HG02678 (cell line): ENCODE measurements at regions not wholly inside any gene's neighbourhood (a gene's known extent, or its start where the extent isn't known, plus 50 kb on each side); places are given as distances from the start of the nearest gene placed in this dataset.

Source experiments
- ATAC-seq: cut with Tn5 transposase; IDR thresholded peaks from one replicate; pipeline ENCODE4 v1.9.1; 2021; ENCODE audit warnings: mild to moderate bottlenecking, moderate library complexity; ENCODE audit not compliant: unreplicated experiment

DNA sequence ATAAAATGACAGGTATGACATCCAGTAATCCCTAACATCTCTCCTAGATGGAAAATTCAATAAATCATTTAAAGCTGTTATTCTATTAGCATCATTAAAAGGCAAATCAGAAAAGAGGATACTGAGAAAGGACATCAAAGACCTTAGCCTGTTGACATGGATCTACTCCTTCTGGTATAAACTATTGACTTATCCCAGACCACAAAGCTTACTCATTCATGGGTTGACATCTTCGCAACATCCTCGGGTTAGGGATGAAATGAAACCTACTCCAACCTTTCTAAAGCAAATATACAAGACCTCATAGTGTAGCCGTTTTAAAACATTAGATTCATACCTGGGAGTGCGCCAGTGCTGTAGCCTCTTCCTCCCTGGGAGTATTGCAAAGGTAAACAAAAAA, 191.5 kb upstream of the BTG1 start:
- no peak for ATAC-seq

DNA sequence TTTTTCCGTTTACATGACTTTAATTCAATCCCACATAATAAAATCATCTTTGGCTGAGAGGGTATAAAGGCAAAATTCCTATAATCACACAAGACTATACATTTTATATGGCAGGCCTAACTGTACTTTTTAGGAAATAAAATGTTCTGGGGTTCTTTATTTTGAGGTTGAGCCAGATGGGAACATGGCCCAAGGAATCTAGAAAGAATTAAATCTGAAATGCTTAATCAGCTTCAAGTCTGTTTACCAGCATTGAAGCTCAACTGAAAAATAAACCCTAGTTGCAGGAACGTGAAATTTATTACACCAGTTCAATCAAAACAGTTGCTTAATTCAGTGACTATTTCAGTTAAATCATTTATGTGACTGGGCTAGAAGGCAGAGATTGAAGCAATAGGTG, 191.0 kb upstream of the BTG1 start:
- no peak for ATAC-seq

DNA sequence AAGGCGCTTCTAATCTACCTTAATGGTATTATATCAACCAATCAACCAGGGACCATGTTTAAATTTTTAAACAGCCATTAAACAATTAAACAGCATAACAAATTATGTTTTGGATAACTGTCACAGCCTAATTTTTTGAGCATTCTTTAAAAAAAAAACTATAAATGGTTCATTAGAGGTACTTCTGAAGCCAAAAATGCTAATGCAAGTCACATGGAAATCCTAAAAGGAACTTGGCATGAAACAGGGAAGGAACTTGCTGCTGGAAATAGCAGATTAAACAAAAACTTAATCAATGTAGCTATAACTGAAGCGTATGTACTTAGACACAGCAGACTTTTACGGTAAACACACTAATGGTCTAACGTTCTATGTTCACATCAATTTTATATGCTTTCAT, 190.2 kb upstream of the BTG1 start:
- no peak for ATAC-seq

DNA sequence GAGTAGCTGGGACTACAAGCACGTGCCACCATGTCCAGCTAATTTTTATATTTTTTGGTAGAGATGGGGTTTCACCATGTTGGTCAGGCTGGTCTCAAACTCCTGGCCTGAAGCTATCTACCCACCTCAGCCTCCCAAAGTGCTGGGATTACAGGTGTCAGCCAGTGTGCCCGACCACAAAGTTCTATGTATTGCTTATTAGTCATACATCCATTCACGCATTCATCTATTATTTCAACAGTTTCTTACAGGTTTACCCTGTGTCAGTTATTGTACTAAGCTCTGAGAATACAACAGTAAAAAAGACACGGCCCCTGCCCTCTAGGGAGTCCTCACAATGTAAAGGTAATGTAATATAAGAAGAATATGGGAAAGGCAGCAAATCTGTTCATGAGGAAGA, 188.9 kb upstream of the BTG1 start:
- no peak for ATAC-seq

DNA sequence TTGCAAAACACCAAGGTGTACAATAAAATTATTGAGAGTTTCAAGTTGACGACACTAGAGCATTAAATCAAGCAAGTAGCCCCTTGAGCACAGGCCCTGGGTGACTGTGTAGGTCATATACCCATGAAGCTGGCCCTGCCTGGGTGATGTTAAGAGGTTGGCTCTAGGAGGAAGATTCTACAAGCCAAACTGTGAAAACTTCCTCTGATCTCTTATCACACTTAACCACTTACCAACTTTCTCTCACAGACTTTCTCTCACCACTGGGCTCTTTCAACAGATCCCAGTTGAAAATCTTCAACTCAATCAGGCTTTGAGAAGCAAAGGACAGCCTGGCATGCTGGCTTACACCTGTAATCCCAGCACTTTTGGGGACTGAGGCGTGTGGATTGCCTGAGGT, 186.9 kb upstream of the BTG1 start:
- no peak for ATAC-seq

DNA sequence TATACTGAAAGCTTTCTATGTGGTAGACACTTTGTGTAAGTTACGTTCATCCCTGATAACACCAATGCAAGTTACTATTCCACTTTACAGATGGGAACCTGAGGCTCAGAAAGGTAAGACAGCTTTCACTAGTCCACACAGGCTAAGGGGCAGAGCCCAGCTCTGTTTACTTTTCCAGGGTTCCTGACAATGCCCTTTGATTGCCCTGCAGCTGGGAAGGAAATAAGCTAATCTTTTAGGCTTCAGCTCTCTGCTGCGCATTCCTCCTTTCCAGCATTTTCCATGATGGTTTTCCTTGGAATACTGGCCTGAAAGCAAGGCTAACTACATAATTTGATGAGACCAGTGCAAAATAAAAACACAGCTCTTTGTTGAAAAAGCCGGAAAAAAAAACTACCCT, 185.7 kb upstream of the BTG1 start:
- ATAC-seq = no peak

DNA sequence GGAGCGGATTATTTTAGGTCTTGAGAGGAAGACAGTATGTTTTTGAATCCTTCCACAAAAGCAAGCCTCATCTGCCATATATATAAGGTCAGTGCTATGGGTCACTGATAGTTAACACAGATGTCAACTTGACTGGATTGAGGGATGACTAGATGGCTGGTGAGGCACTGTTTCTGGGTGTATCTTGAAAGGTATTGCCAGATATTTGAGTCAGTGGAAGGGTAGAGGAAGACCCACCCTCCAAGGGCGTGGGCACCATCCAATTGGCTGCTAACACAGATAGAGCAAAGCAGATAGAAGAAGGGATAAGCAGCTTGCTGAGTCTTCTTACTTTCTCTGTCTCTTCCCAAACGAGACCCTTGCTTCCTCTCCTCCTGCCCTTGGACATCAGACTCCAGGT, 185.0 kb upstream of the BTG1 start:
- no peak for ATAC-seq

DNA sequence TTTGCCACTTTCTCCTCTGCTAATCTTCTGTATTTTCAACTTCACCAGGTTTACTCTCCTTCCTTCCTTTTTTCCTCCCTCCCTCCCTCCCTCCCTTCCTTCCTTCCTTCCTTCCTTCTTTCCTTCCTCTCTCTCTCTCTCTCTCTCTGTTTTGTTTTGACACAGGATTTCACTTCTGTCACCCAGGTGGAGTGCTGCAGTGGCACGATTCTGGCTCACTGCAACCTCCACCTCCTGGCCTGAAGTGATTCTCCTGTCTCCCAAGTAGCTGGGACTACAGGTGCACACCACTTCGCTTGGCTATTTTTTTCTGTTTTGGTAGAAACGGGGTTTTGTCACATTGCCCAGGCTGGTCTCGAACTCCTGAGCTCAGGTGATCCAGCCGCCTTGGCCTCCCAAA, 181.2 kb upstream of the BTG1 start:
- ATAC-seq = no peak

DNA sequence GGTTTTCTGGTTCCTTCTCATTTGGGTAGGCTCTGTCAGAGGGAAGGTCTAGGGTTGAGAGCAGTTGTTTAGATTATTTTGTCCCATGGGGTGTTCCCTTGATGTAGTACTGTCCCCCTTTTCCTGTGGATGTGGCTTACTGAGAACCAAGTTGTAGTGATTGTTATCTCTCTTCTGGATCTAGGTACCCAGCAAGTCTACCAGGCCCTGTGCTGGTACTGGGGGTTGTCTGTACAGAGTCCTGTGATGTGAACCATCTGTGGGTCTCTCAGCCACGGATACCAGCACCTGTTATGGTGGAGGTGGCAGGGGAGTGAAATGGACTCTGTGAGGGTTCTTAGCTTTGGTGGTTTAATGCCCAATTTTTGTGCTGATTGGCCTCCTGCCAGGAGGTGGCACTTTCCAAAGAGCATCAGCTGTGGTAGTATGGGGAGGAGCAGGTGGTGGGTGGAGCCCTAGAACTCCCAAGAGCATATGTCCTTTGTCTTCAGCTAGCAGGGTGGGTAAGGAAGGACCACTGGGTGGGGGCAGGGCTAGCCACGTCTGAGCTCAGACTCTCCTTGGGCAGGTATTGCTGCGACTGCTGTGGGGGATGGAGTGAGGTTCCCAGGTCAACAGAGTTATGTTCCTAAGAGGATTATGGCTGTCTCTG, 179.3 kb upstream of the BTG1 start:
- no peak for ATAC-seq

DNA sequence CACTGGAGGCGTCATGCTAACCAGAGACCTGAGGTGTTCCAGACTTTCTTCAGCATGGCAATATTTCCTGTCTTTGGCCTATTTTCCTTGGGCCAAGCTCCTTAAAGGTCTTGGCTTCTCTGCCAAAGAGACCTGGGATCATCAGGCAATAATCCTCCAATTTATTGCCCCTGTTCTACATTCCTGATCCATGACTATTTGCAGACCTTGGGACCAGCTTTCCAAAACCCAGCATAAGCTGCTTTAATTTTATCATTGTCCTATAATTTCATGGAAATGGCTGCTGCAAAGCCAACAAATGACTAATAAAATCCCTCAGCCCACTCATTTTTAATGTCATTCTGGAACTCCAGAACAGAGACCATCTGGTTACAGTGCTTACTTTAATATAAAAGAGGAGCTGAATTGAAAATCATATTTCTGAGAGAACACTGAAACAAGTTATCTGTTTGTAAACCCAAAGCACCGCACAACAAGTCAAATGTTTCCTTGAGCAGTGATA, 166.9 kb upstream of the BTG1 start:
- ATAC-seq = no peak

DNA sequence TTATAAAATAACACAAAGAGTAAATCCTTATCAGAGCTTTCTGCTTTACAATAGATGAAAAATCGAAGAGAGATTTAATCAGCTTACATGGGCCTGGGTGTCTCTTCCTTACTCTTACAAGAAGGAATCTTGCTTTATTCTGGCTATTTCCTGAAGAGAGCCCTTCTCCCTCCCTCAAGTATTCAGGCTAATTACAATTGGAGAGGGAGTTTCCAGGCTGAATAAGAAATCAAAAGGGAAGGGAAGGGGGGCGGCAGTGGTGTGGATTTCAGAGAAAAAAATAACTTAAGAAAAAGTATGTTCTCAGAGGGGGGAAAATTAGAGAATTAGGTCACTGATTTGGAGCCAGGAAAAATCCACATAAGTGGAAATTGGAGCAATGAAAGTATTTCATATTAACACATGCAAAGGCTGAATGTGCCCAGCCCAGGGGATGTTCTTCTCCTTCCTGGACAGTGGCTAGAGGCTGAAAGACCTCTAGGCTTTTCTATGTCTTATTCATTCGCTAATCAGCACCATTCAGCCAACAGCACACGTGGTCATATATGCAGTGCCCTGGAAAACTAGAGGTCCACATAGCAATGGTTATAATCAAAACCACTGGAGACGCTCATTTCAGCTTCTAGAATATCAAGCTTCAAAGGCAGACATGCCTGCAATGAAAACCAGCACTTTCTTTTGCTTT, 158.9 kb upstream of the BTG1 start:
- ATAC-seq = no peak

DNA sequence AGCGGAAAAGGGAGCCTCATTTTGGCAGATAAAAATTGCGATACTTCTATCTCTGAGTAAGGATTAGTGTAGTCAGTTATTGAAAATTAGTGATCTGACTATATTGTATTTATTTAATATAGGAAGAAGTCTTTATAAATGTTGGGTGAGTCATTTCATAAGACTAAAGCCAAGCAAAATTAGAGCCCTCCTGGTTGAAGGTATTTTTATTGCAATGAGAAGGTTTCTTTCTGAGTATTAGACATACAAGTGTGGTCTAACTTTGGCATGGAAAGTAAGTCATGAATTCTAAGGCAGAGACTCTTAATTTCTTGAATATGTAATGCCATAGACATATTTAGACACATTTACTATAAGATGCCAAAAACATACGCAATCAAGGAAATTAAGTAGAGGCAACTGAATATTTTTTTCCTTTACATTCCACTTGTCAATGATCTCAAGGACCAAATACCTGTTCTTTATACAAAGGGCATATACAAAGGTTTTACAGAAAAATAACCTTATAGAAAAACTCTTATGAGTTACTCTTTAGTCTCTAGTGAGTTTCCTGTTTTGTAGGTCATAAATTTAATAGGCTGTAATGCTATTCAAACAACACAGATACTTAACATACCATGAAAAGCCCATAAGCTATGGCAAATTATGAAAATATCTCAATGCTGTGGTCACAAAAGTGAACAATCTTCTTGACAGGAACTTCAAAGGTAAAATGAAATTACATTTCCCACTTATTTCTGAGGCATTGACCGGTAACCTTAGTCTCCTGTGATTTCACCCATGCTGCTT, 156.6 kb upstream of the BTG1 start:
- no peak for ATAC-seq

DNA sequence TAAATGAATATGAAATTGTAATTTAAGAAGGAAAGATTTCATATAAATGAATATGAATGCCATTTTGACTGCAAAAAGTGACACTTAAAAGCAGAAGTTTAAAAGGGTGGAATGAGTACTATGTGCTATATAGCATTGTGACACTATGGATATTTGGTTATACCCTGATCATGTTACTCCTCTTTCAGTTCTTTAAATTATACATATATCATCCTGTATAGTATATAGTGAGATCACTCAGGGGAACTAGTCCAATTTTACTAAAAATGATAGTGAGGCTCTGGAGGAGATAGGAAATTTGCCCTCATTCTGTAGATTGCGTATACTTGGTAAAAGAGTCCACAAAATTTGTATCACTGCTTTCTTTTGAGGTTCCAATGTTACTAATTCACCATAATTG, 155.7 kb upstream of the BTG1 start:
- no peak for ATAC-seq

DNA sequence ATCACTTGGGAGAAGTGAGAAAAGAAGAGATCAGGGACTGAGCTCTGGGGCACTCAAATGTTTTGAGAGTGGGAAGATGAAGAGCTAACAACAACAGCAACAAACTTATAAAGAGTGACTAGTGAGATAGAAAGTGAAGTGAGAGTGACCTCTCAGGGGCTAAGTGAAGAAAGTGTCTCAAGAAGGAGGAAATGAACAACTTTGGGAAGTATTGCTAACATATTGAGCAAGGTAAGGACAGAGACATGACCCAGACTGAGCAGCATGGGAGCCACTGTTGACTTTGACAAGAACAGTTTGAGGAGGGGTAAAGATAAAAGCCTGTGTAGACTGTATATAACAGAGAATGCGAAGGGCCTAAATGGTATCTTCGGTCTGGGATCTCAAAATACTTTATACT, 155.1 kb upstream of the BTG1 start:
- no peak for ATAC-seq

DNA sequence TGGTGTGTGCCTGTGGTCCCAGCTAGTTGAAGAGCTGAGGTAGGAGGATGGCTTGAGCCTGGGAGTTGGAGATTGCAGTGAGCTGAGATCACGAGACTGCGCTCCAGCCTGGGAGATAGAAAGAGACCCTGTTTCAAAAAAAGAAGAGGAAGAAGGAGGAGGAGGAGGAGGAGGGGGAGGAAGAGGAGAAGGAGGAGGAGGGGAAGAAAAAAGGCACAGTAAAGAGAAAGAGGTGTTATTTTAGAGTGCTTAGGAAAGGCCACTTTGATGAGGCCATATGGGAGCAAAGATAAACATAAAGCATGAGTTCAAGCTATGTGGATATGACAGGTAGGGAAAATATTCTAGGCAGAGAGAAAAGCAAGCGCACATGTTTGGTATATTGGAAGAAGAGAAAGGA, 154.1 kb upstream of the BTG1 start:
- ATAC-seq = no peak

DNA sequence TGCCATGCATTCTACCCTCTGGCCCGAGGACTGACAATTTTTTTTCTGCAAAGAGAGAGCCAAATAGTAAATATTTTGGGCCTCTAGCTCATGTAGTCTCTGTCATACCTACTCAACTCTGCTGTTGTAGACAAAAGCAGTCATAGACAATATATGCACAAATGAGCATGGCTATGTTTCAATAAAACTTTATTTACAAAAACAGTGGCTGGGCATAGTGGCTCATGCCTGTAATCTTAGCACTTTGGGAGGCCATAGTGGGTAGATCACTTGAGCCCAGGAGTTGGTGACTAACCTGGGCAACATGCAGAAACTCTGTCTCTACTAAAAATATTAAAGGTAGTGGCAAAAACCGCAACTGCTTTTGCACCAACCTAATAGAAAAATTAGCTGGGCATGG, 153.7 kb upstream of the BTG1 start:
- no peak for ATAC-seq

DNA sequence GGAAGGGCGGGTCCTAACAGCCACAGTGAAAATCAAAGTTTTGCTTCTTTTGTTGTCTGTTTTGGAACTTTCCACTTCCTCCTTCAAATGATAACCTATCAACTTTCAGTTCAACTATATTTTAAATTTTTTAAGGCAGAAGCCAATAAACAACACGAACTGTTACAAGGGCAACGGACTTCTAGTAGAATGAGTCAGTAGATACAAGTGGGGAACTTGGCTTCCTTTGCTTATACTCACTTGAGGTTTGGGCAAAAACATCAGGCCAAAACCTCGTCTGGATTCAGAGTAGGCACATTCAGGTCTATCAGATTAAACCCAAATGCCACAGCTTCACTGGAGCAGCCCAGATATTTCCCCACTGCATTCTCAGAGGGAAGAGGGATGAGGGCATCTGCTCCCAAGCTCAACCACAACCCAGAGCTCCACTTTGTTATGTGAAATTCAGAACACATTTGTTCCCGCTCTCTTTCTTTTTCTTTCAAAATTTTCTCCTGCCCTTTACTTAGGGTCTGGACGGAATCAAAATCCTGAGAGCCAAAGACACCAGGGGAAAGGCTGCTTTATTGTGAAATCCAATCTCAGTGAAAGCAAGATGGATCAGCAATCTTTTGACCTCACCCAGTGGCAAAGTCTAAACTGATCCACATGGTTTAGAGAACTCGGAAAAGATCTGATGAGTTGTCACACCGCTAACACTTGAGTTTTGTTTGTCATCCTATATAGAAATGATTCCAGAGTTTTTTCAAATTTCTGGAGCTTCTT, 152.5 kb upstream of the BTG1 start:
- ATAC-seq = peak; percentile 50

DNA sequence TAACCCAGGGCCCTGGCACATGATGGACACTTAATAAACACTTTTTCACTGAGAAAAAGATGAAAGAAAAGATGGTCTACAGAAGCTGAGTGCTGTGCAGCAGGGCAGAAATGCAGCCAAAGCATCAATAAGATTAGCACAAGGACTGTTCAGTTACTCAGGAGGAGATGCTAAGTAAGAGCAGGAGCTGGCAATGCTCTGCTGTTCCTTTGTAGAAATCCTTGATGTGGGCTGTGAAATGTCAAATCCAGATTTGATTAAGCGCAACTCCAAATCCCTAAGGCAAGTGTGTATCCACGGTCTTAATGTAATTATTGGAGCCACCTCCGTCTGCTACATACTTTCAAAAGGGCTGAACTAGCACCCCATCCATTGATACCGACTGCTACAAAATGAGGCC, 151.8 kb upstream of the BTG1 start:
- no peak for ATAC-seq

DNA sequence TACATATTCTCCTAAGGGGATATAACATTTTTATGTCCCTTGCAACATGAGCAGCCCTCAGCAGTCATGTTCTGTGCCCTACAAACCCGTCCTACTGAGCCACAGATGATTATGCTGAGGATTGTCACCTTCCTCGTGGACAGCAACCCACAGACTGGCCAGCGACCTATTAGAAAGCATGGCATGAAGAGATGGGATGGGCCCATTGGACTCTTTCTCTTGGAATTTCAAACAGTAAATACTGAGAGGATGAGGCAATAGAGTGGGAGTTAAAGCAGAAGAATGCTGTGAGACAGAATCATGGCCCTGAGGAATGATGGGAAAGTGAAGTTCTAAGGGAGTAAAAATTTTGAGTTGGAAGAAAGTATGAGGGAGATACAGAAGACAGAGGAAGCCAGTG, 149.9 kb upstream of the BTG1 start:
- no peak for ATAC-seq

DNA sequence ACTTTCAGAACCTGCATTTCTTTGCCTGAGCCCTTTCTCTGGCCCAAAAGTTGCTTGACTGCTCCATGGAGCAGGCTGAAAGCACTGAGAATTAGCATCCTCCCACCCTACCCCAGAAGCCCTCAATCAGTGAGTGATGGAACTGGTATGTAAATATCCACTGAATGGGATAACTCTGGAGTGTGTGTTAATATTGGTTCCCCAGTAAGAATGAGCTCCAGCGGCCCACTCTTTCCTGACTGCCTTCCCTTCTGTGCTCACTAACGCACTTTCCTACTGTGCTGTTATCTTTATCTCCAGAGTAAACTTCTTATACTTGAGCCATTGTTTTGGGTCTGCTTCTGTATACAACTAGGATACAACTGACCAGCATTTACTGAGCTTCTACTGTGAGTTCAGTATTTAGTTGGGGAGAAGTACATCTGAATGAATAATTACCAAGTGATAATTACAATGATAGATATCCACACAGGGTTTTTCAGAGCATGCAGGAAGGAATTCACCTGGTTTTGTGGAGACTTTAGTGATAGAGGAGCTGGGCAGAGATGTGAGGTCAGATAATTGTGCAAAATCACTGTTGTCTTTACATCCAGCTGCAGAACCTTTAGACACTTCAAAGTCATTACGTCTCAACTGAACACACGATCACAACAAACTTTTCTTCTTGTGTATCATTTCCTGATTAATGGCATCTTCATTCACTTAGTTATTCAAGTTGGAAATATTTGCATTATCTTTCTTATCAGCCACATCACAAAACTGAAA, 149.2 kb upstream of the BTG1 start:
- ATAC-seq = no peak

DNA sequence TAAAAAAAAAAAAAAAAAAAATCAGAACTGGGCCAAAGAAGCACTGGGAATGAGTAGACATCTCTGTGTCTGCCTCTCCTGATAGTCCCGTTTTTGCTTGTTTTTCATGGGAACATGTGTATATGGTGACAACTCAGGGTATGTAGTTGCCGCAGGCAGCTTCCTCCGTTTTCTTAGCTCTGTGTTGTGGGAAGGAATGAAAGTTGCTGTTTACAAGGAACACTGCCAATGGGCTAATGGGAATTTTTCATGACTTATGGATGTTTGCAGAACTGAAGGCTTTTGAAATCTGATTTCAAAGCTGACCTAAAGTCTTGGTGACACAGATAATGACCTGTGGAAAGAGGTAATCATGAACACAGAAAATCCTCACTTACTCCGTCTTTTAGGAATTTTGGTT, 146.4 kb upstream of the BTG1 start:
- ATAC-seq = no peak
